Osteoblast (primary cell): ENCODE measurements at regions not wholly inside any gene's neighbourhood (a gene's known extent, or its start where the extent isn't known, plus 50 kb on each side); places are given as distances from the start of the nearest gene placed in this dataset.
"Not testable (repeated sequence)": the region's sequence is repeated elsewhere in the genome, so short reads cannot be mapped to it uniquely, and the experiment has no call there.

Experiments
- DNase-seq: peaks from one replicate; pipeline ENCODE4 v3.0.0; 2011; ENCODE audit warnings: low spot score, mixed read lengths; ENCODE audit not compliant: insufficient read length; ENCODE audit errors: missing footprints
- H2AFZ ChIP-seq: 2 replicates; pipeline ENCODE4 v1.6.0; 2011; ENCODE audit warnings: mild to moderate bottlenecking, low read length
- H3K27ac ChIP-seq: 2 replicates; pipeline ENCODE4 v1.5.1; 2011; ENCODE audit warnings: mild to moderate bottlenecking, low read depth, low read length, moderate library complexity
- H3K27me3 ChIP-seq: 2 replicates; pipeline ENCODE4 v1.6.0; 2012; ENCODE audit warnings: mild to moderate bottlenecking, control low read depth, inconsistent platforms, low read length, moderate library complexity; ENCODE audit not compliant: insufficient read depth
- H3K36me3 ChIP-seq: 2 replicates; pipeline ENCODE4 v1.5.1; 2011; ENCODE audit warnings: mild to moderate bottlenecking, low read length, control low read depth, moderate library complexity; ENCODE audit not compliant: insufficient read depth
- H3K4me1 ChIP-seq: 2 replicates; pipeline ENCODE4 v1.5.1; 2011; ENCODE audit warnings: mild to moderate bottlenecking, low read length, control low read depth, moderate library complexity; ENCODE audit not compliant: insufficient read depth
- H3K4me2 ChIP-seq: 2 replicates; pipeline ENCODE4 v1.6.0; 2011; ENCODE audit warnings: mild to moderate bottlenecking, low read length; ENCODE audit not compliant: insufficient read depth
- H3K4me3 ChIP-seq: fragments of 200-600 bp; sonication (generic); 3 replicates; pipeline ENCODE4 v1.5.1; 2012; ENCODE audit warnings: mild to moderate bottlenecking, low read length, inconsistent platforms; ENCODE audit not compliant: insufficient read depth
- H3K79me2 ChIP-seq: 2 replicates; pipeline ENCODE4 v1.6.0; 2012; ENCODE audit warnings: mild to moderate bottlenecking, low read length, control low read depth, inconsistent platforms; ENCODE audit not compliant: insufficient read depth
- H3K9me3 ChIP-seq: 2 replicates; pipeline ENCODE4 v1.5.1; 2011; ENCODE audit warnings: low read depth, low read length, control low read depth
- H4K20me1 ChIP-seq: 2 replicates; pipeline ENCODE4 v1.6.0; 2012; ENCODE audit warnings: mild to moderate bottlenecking, low read length, control low read depth; ENCODE audit not compliant: insufficient read depth
- TF ChIP-seq, protein P1 (sequence below): IDR thresholded peaks from 2 replicates; pipeline ENCODE4 v1.5.1; 2011; ENCODE audit warnings: mild to moderate bottlenecking, low read depth, low read length, moderate library complexity; ENCODE audit errors: extremely low read depth

DNA sequence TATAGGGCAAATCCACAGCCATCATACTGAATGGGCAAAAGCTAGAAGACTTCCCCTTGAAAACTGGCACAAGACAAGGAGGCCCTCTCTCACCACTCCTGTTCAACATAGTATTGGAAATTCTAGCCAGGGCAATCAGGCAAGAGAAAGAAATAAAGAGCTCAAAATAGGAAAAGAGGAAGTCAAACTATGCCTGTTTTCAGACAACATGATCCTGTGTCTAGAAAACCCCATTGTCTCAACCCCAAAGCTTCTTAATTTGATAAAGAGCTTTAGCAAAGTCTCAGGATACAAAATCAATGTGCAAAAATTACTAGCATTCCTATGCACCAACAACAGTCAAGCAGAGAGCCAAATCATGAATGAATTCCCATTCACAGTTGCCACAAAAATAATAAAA is 160.3 kb downstream of the CXXC4 start:
- no peak overlapping the region for H3K4me3 ChIP-seq
- no peaks in the 10 kb centered on the region for H4K20me1 ChIP-seq
- H3K4me1 ChIP-seq, result no peaks in the 10 kb centered on the region
- H3K79me2 ChIP-seq, result no peaks in the 10 kb centered on the region
- H3K27ac ChIP-seq, result no peak overlapping the region
- no peaks in the 10 kb centered on the region for H3K9me3 ChIP-seq
- no peak for DNase-seq
- no peaks in the 10 kb centered on the region for H3K27me3 ChIP-seq
- no peak overlapping the region for H2AFZ ChIP-seq
- no peaks in the 10 kb centered on the region for H3K36me3 ChIP-seq
- no peak overlapping the region for H3K4me2 ChIP-seq
- TF ChIP-seq, protein P1, sequence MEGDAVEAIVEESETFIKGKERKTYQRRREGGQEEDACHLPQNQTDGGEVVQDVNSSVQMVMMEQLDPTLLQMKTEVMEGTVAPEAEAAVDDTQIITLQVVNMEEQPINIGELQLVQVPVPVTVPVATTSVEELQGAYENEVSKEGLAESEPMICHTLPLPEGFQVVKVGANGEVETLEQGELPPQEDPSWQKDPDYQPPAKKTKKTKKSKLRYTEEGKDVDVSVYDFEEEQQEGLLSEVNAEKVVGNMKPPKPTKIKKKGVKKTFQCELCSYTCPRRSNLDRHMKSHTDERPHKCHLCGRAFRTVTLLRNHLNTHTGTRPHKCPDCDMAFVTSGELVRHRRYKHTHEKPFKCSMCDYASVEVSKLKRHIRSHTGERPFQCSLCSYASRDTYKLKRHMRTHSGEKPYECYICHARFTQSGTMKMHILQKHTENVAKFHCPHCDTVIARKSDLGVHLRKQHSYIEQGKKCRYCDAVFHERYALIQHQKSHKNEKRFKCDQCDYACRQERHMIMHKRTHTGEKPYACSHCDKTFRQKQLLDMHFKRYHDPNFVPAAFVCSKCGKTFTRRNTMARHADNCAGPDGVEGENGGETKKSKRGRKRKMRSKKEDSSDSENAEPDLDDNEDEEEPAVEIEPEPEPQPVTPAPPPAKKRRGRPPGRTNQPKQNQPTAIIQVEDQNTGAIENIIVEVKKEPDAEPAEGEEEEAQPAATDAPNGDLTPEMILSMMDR, result no peak

DNA sequence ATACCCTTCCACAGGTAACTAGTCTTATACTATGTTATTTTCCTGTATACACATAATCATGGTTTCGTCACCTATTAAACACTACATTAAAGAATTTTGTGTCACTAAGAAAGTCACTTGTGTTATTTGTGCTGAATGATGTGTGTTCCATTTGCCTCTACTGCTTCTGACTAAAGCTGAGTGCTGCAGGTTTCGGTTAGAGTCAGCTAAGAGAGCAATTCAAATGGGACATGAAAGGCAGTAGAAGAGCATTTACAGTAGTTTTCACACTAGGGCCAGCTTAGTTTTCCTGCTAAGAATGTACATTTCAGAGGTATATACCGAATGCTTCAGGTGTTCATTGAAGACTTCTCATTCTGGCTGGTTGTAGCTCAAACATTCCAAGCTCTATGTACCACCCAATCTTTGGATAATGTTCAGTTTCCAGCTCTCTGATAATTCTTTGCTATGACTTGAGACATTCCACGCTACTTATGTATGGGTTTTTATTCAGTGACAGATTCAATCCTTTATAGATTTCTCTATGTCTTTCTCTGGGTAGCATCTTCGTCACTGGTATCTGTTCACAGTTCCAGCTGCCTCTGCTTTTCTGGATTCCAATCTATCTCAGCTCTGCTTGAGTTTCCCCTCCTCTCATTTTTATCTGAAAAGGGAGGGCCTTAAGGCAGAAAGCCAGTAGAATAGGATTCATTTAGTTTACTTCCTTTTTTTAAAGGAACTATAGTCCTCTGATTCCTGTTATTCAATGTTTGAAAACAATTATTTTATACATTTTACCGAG is 164.4 kb downstream of the CXXC4 start:
- H2AFZ ChIP-seq, result no peak overlapping the region
- H3K79me2 ChIP-seq, result no peaks in the 10 kb centered on the region
- no peaks in the 10 kb centered on the region for H3K27me3 ChIP-seq
- no peak for DNase-seq
- no peak overlapping the region for H3K4me3 ChIP-seq
- H4K20me1 ChIP-seq, result no peaks in the 10 kb centered on the region
- H3K4me1 ChIP-seq, result no peaks in the 10 kb centered on the region
- no peak overlapping the region for H3K27ac ChIP-seq
- TF ChIP-seq, protein P1, result no peak
- no peaks in the 10 kb centered on the region for H3K36me3 ChIP-seq
- no peaks in the 10 kb centered on the region for H3K9me3 ChIP-seq
- H3K4me2 ChIP-seq, result no peak overlapping the region

DNA sequence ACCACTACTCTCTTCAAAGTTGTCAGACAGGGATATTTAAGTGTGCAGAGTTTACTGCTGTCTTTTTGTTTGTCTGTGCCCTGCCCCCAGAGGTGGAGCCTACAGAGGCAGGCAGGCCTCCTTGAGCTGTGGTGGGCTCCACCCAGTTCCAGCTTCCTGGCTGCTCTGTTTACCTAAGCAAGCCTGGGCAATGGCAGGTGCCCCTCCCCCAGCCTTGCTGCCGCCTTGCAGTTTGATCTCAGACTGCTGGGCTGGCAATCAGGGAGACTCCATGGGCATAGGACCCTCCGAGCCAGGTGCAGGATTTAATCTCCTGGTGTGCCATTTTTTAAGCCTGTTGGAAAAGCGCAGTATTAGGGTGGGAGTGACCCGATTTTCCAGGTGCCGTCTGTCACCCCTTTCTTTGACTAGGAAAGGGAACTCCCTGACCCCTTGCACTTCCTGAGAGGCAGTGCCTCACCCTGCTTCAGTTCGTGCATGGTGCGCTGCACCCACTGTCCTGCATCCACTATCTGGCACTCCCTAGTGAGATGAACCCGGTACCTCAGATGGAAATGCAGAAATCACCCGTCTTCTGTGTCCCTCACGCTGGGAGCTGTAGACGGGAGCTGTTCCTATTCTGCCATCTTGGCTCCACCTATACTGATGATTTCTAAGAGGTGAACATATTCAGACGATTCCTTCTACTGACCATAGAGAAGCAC is 167.6 kb downstream of the CXXC4 start:
- not testable (repeated sequence) for H3K9me3 ChIP-seq, H3K27me3 ChIP-seq, H3K4me1 ChIP-seq, H3K36me3 ChIP-seq, H2AFZ ChIP-seq, H3K4me3 ChIP-seq, H4K20me1 ChIP-seq, H3K4me2 ChIP-seq, H3K27ac ChIP-seq, DNase-seq, H3K79me2 ChIP-seq

DNA sequence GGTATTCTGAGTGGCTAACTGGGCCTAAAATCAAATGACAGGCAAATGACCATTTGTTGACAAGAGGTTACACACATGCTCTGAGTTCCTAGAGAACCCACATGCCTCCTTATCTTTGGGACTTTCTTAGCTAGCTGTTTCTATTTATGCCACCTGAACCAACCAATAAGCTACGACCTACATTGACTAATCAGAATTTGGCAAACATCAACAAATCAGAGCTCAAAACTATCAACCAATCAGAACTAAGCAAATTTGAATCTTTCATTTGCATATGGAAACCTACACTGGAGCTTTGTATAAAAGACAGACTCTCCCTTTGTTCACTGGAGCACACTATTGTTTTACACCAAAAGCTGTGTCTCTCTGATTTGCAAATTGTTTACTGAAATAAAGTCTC is 192.0 kb downstream of the CXXC4 start:
- DNase-seq, result no peak
- Histone ChIP-seq H3K4me3 (no peak overlapping the region), H4K20me1 (no peaks in the 10 kb centered on the region), H3K4me1 (no peaks in the 10 kb centered on the region), H3K27me3 (no peaks in the 10 kb centered on the region), H3K27ac (no peak overlapping the region), H3K9me3 (no peaks in the 10 kb centered on the region), H3K79me2 (no peaks in the 10 kb centered on the region), H3K36me3 (no peaks in the 10 kb centered on the region), H3K4me2 (no peak overlapping the region), H2AFZ (no peak overlapping the region)
- TF ChIP-seq, protein P1, result no peak
